HG02642 (cell line): ENCODE measurements at regions not wholly inside any gene's neighbourhood (a gene's known extent, or its start where the extent isn't known, plus 50 kb on each side); places are given as distances from the start of the nearest gene placed in this dataset.
"Not testable (repeated sequence)": the region's sequence is repeated elsewhere in the genome, so short reads cannot be mapped to it uniquely, and the experiment has no call there.

Experiments
- ATAC-seq: cut with Tn5 transposase; IDR thresholded peaks from one replicate; pipeline ENCODE4 v1.9.1; 2021; ENCODE audit warnings: mild to moderate bottlenecking; ENCODE audit not compliant: unreplicated experiment, poor library complexity

- ATAC-seq: no peak
These were observed 1395.9 kb downstream of the EPHA7 start for GRCh38 chr6:92023410-92023966.

- ATAC-seq: no peak
These were observed 1407.6 kb downstream of the EPHA7 start for GRCh38 chr6:92011681-92012245.

- no peak for ATAC-seq
These were observed 1410.4 kb downstream of the EPHA7 start for GRCh38 chr6:92008757-92009502.

- ATAC-seq: no peak
These were observed 1413.2 kb upstream of the MAP3K7 start for GRCh38 chr6:92000112-92000511.

GRCh38 chr6:91994787-91995186 lies 1407.9 kb upstream of the MAP3K7 start:
- no peak for ATAC-seq

GRCh38 chr6:91982559-91982958 lies 1395.7 kb upstream of the MAP3K7 start:
- ATAC-seq: no peak

- no peak for ATAC-seq
These were observed 1389.9 kb upstream of the MAP3K7 start for GRCh38 chr6:91976797-91977196.

- no peak for ATAC-seq
These were observed 1383.8 kb upstream of the MAP3K7 start for GRCh38 chr6:91970700-91971099.

- no peak for ATAC-seq
These were observed 1379.0 kb upstream of the MAP3K7 start for GRCh38 chr6:91965872-91966271.

- no peak for ATAC-seq
These were observed 1374.8 kb upstream of the MAP3K7 start for GRCh38 chr6:91961671-91962070.

- ATAC-seq: no peak
These were observed 1374.4 kb upstream of the MAP3K7 start for GRCh38 chr6:91961236-91961635.

GRCh38 chr6:91941838-91942237 lies 1355.0 kb upstream of the MAP3K7 start:
- ATAC-seq: no peak

GRCh38 chr6:91940801-91941200 lies 1353.9 kb upstream of the MAP3K7 start:
- ATAC-seq: no peak

- ATAC-seq: no peak
These were observed 1340.0 kb upstream of the MAP3K7 start for GRCh38 chr6:91926827-91927226.

GRCh38 chr6:91926361-91926760 lies 1339.5 kb upstream of the MAP3K7 start:
- ATAC-seq: no peak

GRCh38 chr6:91911945-91912344 lies 1325.1 kb upstream of the MAP3K7 start:
- ATAC-seq: no peak

- ATAC-seq: no peak
These were observed 1317.8 kb upstream of the MAP3K7 start for GRCh38 chr6:91904586-91905164.

- no peak for ATAC-seq
These were observed 1308.9 kb upstream of the MAP3K7 start for GRCh38 chr6:91895599-91896285.

GRCh38 chr6:91886183-91886795 lies 1299.4 kb upstream of the MAP3K7 start:
- no peak for ATAC-seq

- not testable (repeated sequence) for ATAC-seq
These were observed 1294.9 kb upstream of the MAP3K7 start for GRCh38 chr6:91881791-91882190.
